CD4-positive, alpha-beta T cell treated with Interleukin-6 at 100 ng/mL for 8 hours (primary cell): ENCODE measurements at regions not wholly inside any gene's neighbourhood (a gene's known extent, or its start where the extent isn't known, plus 50 kb on each side); places are given as distances from the start of the nearest gene placed in this dataset.

Source experiments
- DNase-seq: peaks from one replicate; pipeline ENCODE4 v3.0.0-alpha.2; 2020; ENCODE audit warnings: mixed read lengths, low spot score

GRCh38 chr4:19776929-19777328 is 474.8 kb upstream of the SLIT2 start:
- no peak for DNase-seq

- no peak for DNase-seq
These were observed 475.7 kb upstream of the SLIT2 start for GRCh38 chr4:19776021-19776459.

- no peak for DNase-seq
These were observed 476.9 kb upstream of the SLIT2 start for GRCh38 chr4:19774690-19775256.

GRCh38 chr4:19772581-19772980 is 479.1 kb upstream of the SLIT2 start:
- no peak for DNase-seq

GRCh38 chr4:19756661-19757060 is 495.0 kb upstream of the SLIT2 start:
- DNase-seq = no peak

GRCh38 chr4:19752599-19752998 is 499.1 kb upstream of the SLIT2 start:
- DNase-seq = no peak

GRCh38 chr4:19748519-19749479 is 502.9 kb upstream of the SLIT2 start:
- DNase-seq = no peak

- no peak for DNase-seq
These were observed 505.3 kb upstream of the SLIT2 start for GRCh38 chr4:19746377-19746776.

- DNase-seq = no peak
These were observed 508.5 kb upstream of the SLIT2 start for GRCh38 chr4:19743115-19743638.

- no peak for DNase-seq
These were observed 512.5 kb upstream of the SLIT2 start for GRCh38 chr4:19739101-19739651.

GRCh38 chr4:19736968-19737756 is 514.5 kb upstream of the SLIT2 start:
- no peak for DNase-seq

GRCh38 chr4:19735012-19735411 is 516.7 kb upstream of the SLIT2 start:
- DNase-seq = no peak

- no peak for DNase-seq
These were observed 521.6 kb upstream of the SLIT2 start for GRCh38 chr4:19729886-19730651.

GRCh38 chr4:19728773-19729172 is 522.9 kb upstream of the SLIT2 start:
- no peak for DNase-seq

- DNase-seq = no peak
These were observed 524.6 kb upstream of the SLIT2 start for GRCh38 chr4:19727141-19727540.

- no peak for DNase-seq
These were observed 526.6 kb upstream of the SLIT2 start for GRCh38 chr4:19725130-19725529.

GRCh38 chr4:19722404-19722803 is 529.3 kb upstream of the SLIT2 start:
- DNase-seq = no peak

- DNase-seq = no peak
These were observed 530.1 kb upstream of the SLIT2 start for GRCh38 chr4:19721587-19721986.

- no peak for DNase-seq
These were observed 531.1 kb upstream of the SLIT2 start for GRCh38 chr4:19720610-19721009.

GRCh38 chr4:19720190-19720589 is 531.5 kb upstream of the SLIT2 start:
- DNase-seq = no peak

- no peak for DNase-seq
These were observed 539.8 kb upstream of the SLIT2 start for GRCh38 chr4:19711871-19712270.
